HCT116 (cell line): ENCODE measurements at regions not wholly inside any gene's neighbourhood (a gene's known extent, or its start where the extent isn't known, plus 50 kb on each side); places are given as distances from the start of the nearest gene placed in this dataset.

Source experiments
- ATAC-seq: fragments of 200-7000 bp; cut with Tn5 transposase; 2 replicates; pipeline ENCODE4 v1.9.1; 2020; ENCODE audit warnings: mild to moderate bottlenecking, moderate library complexity
- BruUV-seq: library from RNA; stranded (reverse); fragments of 400-500 nt; replicated peaks from 2 replicates; lab custom pipeline; 2021; lab: Mats Ljungman, UMichigan
- CTCF ChIA-PET: fragments of 300-600 bp; sonication (Branson Sonifier 250); formaldehyde crosslinking; loops from one replicate; lab custom pipeline; 2021; ENCODE audit warnings: antibody characterized with exemption; lab: Charles Lee
- POLR2A ChIA-PET: fragments of 300-600, 350-600 bp; sonication (Branson Sonifier 250); formaldehyde crosslinking; loops from one replicate; lab custom pipeline; 2021; ENCODE audit warnings: antibody characterized with exemption; lab: Charles Lee
- RAD21 ChIA-PET, 2 experiments: fragments of 300-600 bp; sonication (Branson Sonifier 250); formaldehyde crosslinking; loops; one replicate each; lab custom pipeline; 2023; ENCODE audit warnings: low total read pairs in 2 of 2; ENCODE audit not compliant: uncharacterized antibody in 2 of 2, unreplicated experiment in 2 of 2, low non-redundant PET in 1 of 2; lab: Charles Lee
- DNase-seq: peaks from one replicate; pipeline ENCODE4 v3.0.0-alpha.2; 2010; ENCODE audit warnings: low read depth, low spot score
- H2AFZ ChIP-seq: fragments of 200-600 bp; shearing (Covaris generic), sonication (generic); 2 replicates; pipeline ENCODE4 v1.6.1; 2017; ENCODE audit warnings: low read depth, mixed run types, mixed read lengths, antibody characterized with exemption, low read length; ENCODE audit not compliant: poor library complexity, severe bottlenecking
- H3K27ac ChIP-seq: 2 replicates; pipeline ENCODE4 v1.5.1; 2012; ENCODE audit warnings: low read depth, low read length
- H3K27me3 ChIP-seq: fragments of 200-600 bp; sonication (generic); 2 replicates; pipeline ENCODE4 v1.6.1; 2016; ENCODE audit warnings: mixed run types, low read length, mixed read lengths; ENCODE audit not compliant: insufficient read depth
- H3K36me3 ChIP-seq, 2 experiments: fragments of 200-500 bp in 1 of 2; fragments of 200-600 bp in 1 of 2; sonication (Bioruptor generic) in 1 of 2; sonication (generic) in 1 of 2; 2 replicates each; pipeline versions ENCODE4 v1.5.1 to v1.6.1; 2014 to 2016; ENCODE audit warnings: low read length in 2 of 2, inconsistent platforms in 1 of 2, mixed read lengths in 1 of 2, mixed run types in 1 of 2; ENCODE audit not compliant: insufficient read depth in 2 of 2, control insufficient read depth in 1 of 2
- H3K4me1 ChIP-seq, 2 experiments: fragments of 200-600 bp in 1 of 2; sonication (generic) in 1 of 2; 2 replicates each; pipeline versions ENCODE4 v1.5.1 to v1.6.1; 2012 to 2017; ENCODE audit warnings: low read length in 2 of 2, inconsistent platforms in 1 of 2, mild to moderate bottlenecking in 1 of 2, mixed read lengths in 1 of 2, mixed run types in 1 of 2, moderate library complexity in 1 of 2; ENCODE audit not compliant: insufficient read depth in 2 of 2, control insufficient read depth in 1 of 2
- H3K4me2 ChIP-seq: fragments of 200-600 bp; sonication (generic); 2 replicates; pipeline ENCODE4 v1.6.1; 2017; ENCODE audit warnings: mixed run types, low read length, mixed read lengths
- H3K4me3 ChIP-seq, 2 experiments: fragments of 200-600 bp in 1 of 2; sonication (generic) in 1 of 2; replicated peaks in 1 of 2; 2 replicates each; pipeline ENCODE4 v1.5.1; 2011 to 2016; ENCODE audit warnings: low read length in 2 of 2, control low read depth in 1 of 2, low read depth in 1 of 2, mild to moderate bottlenecking in 1 of 2, mixed read lengths in 1 of 2, mixed run types in 1 of 2
- H3K79me2 ChIP-seq: fragments of 200-600 bp; sonication (generic); 2 replicates; pipeline ENCODE4 v1.6.1; 2017; ENCODE audit warnings: mild to moderate bottlenecking, mixed run types, low read length, moderate library complexity, mixed read lengths; ENCODE audit not compliant: insufficient read depth
- H3K9ac ChIP-seq: fragments of 200-600 bp; sonication (generic); 2 replicates; pipeline ENCODE4 v1.6.1; 2016; ENCODE audit warnings: low read length, mixed read lengths
- H3K9me2 ChIP-seq: fragments of 200-600 bp; sonication (generic), shearing (Covaris generic); 2 replicates; pipeline ENCODE4 v1.6.1; 2017; ENCODE audit warnings: mixed run types, mild to moderate bottlenecking, moderate library complexity; ENCODE audit not compliant: insufficient read depth
- H3K9me3 ChIP-seq, 2 experiments: fragments of 200-500 bp in 1 of 2; fragments of 200-600 bp in 1 of 2; sonication (Bioruptor generic) in 1 of 2; sonication (generic) in 1 of 2; 2 replicates each; pipeline ENCODE4 v1.6.1; 2014 to 2017; ENCODE audit warnings: low read length in 2 of 2, mixed read lengths in 2 of 2, inconsistent platforms in 1 of 2, low read depth in 1 of 2, mild to moderate bottlenecking in 1 of 2, mixed run types in 1 of 2, moderate library complexity in 1 of 2; ENCODE audit not compliant: control insufficient read depth in 1 of 2, insufficient read depth in 1 of 2
- H4K20me1 ChIP-seq: fragments of 200-600 bp; sonication (generic), shearing (Covaris generic); 2 replicates; pipeline ENCODE4 v1.6.1; 2017; ENCODE audit warnings: mixed run types, mild to moderate bottlenecking, moderate library complexity; ENCODE audit not compliant: insufficient read depth
- ATF3 ChIP-seq: IDR thresholded peaks from 2 replicates; pipeline ENCODE4 v1.6.1; 2012
- CEBPB ChIP-seq: IDR thresholded peaks from 2 replicates; pipeline ENCODE4 v1.6.1; 2012; ENCODE audit warnings: low read depth
- EGR1 ChIP-seq: IDR thresholded peaks from 2 replicates; pipeline ENCODE4 v1.6.1; 2012; ENCODE audit warnings: low read depth
- ELF1 ChIP-seq: IDR thresholded peaks from 2 replicates; pipeline ENCODE4 v1.6.1; 2012; ENCODE audit warnings: low read depth, borderline replicate concordance
- EZH2 ChIP-seq: fragments of 200-600 bp; sonication (generic); IDR thresholded peaks from 2 replicates; pipeline ENCODE4 v1.6.1; 2017; ENCODE audit warnings: antibody characterized with exemption, mixed run types
- EZH2phosphoT487 ChIP-seq: fragments of 200-600 bp; IDR thresholded peaks from 2 replicates; pipeline ENCODE4 v1.6.1; 2018; ENCODE audit warnings: antibody characterized with exemption, borderline replicate concordance
- FOSL1 ChIP-seq: IDR thresholded peaks from 2 replicates; pipeline ENCODE4 v1.6.1; 2012; ENCODE audit warnings: low read depth
- JUND ChIP-seq: IDR thresholded peaks from 2 replicates; pipeline ENCODE4 v1.6.1; 2012
- MAX ChIP-seq: IDR thresholded peaks from 2 replicates; pipeline ENCODE4 v1.6.1; 2012
- POLR2A ChIP-seq: IDR thresholded peaks from 2 replicates; pipeline ENCODE4 v1.7.0; 2011; ENCODE audit warnings: borderline replicate concordance; ENCODE audit not compliant: insufficient read depth, insufficient read length; ENCODE audit errors: extremely low read depth
- POLR2AphosphoS5 ChIP-seq: IDR thresholded peaks from 2 replicates; pipeline ENCODE4 v1.6.1; 2011; ENCODE audit warnings: mild to moderate bottlenecking, low read depth, low read length, moderate library complexity
- RAD21 ChIP-seq: IDR thresholded peaks from 2 replicates; pipeline ENCODE4 v1.6.1; 2012; ENCODE audit warnings: low read depth, mild to moderate bottlenecking
- SP1 ChIP-seq: IDR thresholded peaks from 2 replicates; pipeline ENCODE4 v1.6.1; 2012; ENCODE audit warnings: low read depth
- SRF ChIP-seq: IDR thresholded peaks from 2 replicates; pipeline ENCODE4 v1.6.1; 2012; ENCODE audit warnings: low read depth
- TCF7L2 ChIP-seq: IDR thresholded peaks from 2 replicates; pipeline ENCODE4 v1.7.0; 2011; ENCODE audit warnings: borderline replicate concordance, inconsistent platforms; ENCODE audit not compliant: insufficient read depth, insufficient read length; ENCODE audit errors: extremely low read depth
- ZBTB33 ChIP-seq: IDR thresholded peaks from 2 replicates; pipeline ENCODE4 v1.6.1; 2011; ENCODE audit warnings: mild to moderate bottlenecking, low read length, moderate library complexity; ENCODE audit not compliant: insufficient replicate concordance; ENCODE audit errors: extremely low read depth
- ZFX ChIP-seq: fragments of 450-650 bp; IDR thresholded peaks from 2 replicates; pipeline ENCODE4 v1.6.1; 2017
- ZNF274 ChIP-seq: fragments of 200-500 bp; sonication (Bioruptor generic); IDR thresholded peaks from 2 replicates; pipeline ENCODE4 v1.6.1; 2014; ENCODE audit warnings: mild to moderate bottlenecking, low read depth, low read length, inconsistent platforms
- intact Hi-C: fragments of 100-400 bp; cut with micrococcal nuclease; formaldehyde crosslinking; loops from 2 replicates; pipeline ENCODE4 v1.10.0; 2022
- TF ChIP-seq, protein P1 (sequence below): IDR thresholded peaks from 2 replicates; pipeline ENCODE4 v1.6.1; 2012; ENCODE audit warnings: low read depth

- CTCF ChIA-PET, result no interaction called here
- no peaks in the 10 kb centered on the region for H4K20me1 ChIP-seq
- TF ChIP-seq, protein P1, sequence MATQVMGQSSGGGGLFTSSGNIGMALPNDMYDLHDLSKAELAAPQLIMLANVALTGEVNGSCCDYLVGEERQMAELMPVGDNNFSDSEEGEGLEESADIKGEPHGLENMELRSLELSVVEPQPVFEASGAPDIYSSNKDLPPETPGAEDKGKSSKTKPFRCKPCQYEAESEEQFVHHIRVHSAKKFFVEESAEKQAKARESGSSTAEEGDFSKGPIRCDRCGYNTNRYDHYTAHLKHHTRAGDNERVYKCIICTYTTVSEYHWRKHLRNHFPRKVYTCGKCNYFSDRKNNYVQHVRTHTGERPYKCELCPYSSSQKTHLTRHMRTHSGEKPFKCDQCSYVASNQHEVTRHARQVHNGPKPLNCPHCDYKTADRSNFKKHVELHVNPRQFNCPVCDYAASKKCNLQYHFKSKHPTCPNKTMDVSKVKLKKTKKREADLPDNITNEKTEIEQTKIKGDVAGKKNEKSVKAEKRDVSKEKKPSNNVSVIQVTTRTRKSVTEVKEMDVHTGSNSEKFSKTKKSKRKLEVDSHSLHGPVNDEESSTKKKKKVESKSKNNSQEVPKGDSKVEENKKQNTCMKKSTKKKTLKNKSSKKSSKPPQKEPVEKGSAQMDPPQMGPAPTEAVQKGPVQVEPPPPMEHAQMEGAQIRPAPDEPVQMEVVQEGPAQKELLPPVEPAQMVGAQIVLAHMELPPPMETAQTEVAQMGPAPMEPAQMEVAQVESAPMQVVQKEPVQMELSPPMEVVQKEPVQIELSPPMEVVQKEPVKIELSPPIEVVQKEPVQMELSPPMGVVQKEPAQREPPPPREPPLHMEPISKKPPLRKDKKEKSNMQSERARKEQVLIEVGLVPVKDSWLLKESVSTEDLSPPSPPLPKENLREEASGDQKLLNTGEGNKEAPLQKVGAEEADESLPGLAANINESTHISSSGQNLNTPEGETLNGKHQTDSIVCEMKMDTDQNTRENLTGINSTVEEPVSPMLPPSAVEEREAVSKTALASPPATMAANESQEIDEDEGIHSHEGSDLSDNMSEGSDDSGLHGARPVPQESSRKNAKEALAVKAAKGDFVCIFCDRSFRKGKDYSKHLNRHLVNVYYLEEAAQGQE, result no peak
- no peak for TF ChIP-seq POLR2A
- TF ChIP-seq EGR1, result no peak
- TF ChIP-seq TCF7L2, result no peak
- TF ChIP-seq FOSL1, result no peak
- TF ChIP-seq ATF3, result no peak
- no peak for TF ChIP-seq CEBPB
- no peak for TF ChIP-seq ELF1
- TF ChIP-seq EZH2phosphoT487, result no peak
- no peak for TF ChIP-seq RAD21
- no peak for TF ChIP-seq ZFX
- TF ChIP-seq ZBTB33, result no peak
- no peak for TF ChIP-seq ZNF274
- no peak for TF ChIP-seq SRF
- no peak for TF ChIP-seq POLR2AphosphoS5
- no peak for TF ChIP-seq EZH2
- TF ChIP-seq MAX, result no peak
- no peak for TF ChIP-seq JUND
- TF ChIP-seq SP1, result no peak
- no peaks in the 10 kb centered on the region for H3K27me3 ChIP-seq
- H3K4me3 ChIP-seq, result no peak overlapping the region; a peak in 1 of 4 replicates
- H3K9ac ChIP-seq, result no peak overlapping the region
- DNase-seq, result no peak
- H3K9me2 ChIP-seq, result no peaks in the 10 kb centered on the region
- no peak for ATAC-seq
- peak overlapping the region; percentile 57 for H3K4me2 ChIP-seq
- no TSS peak for BruUV-seq
- POLR2A ChIA-PET, result no interaction called here
- H2AFZ ChIP-seq, result no peak overlapping the region
- peaks cover 9 to 24% of the 10 kb centered on the region in 2 experiments for H3K4me1 ChIP-seq
- peak overlapping the region; percentile 26; the same call in 1 of the 2 replicates for H3K27ac ChIP-seq
- no peaks in the 10 kb centered on the region for H3K36me3 ChIP-seq
- RAD21 ChIA-PET, result no interaction called here
- intact Hi-C loops, result no loop called here
- H3K79me2 ChIP-seq, result no peaks in the 10 kb centered on the region
- no peaks in the 10 kb centered on the region for H3K9me3 ChIP-seq
Measured at GRCh38 chr4:1578251-1578773, 105.8 kb downstream of the FAM53A start.
